ENCODE measurements at regions not wholly inside any gene's neighbourhood (a gene's known extent, or its start where the extent isn't known, plus 50 kb on each side); places are given as distances from the start of the nearest gene placed in this dataset.

DNA sequence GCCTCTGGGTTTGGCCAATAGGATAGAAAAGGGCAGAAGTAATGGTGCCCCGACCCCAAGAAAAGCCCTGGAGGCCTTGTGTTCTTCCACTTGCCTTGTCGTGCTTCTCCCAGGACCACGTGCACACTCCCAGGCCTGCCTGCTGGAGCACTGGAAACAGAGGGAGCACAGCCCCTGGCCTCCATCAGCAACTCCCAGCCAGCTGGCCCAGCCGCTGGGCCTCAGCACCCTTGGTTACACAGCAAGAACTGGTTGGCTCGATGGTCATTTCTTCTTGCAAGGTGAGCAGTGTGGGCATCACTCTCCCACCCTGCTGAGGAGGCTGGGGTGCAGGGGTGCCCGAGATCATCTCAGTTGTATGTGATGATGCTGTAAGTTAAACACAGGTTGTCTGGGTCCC lies 69.2 kb upstream of the CST7 start:
- no peak overlapping the region for H3K9ac ChIP-seq (ENCODE audit: insufficient read depth in 1 of 2, low read depth in 2 of 2, low read length in 2 of 2)
- FAIRE-seq: no peak
- no TSS peak for BruUV-seq (replicated peaks)
- in situ Hi-C loops (cut with MboI) (no loop called here), intact Hi-C loops (cut with micrococcal nuclease) (no loop called here)
- no peak for DNase-seq (ENCODE audit: extremely low read depth in 1 of 4, low spot score in 3 of 4)
- ChIA-PET POLR2A (no interaction called here), CTCF (ENCODE audit: low intra/inter-chr PET ratio) (no interaction called here)
- no peaks in the 10 kb centered on the region for H3K27me3 ChIP-seq (ENCODE audit: control insufficient read depth in 2 of 2, insufficient read depth in 2 of 2, low read length in 2 of 2)
- 0% methylated on average over 5 of the region's 6 CpGs for whole genome bisulfite sequencing (ENCODE audit: insufficient coverage, low coverage, missing lambda C conversion rate)
- no peak overlapping the region for H3K4me3 ChIP-seq
- no peaks in the 10 kb centered on the region for H3K9me1 ChIP-seq (ENCODE audit: control insufficient read depth, insufficient read depth, low read length)
- no peaks in the 10 kb centered on the region for H3K4me1 ChIP-seq (replicated peaks in 1 of 2; ENCODE audit: control insufficient read depth in 2 of 2, insufficient read depth in 2 of 2, low read length in 2 of 2)
- no peak overlapping the region for H2AFZ ChIP-seq (ENCODE audit: low read depth, low read length)
- no peak overlapping the region for H3K4me2 ChIP-seq (ENCODE audit: insufficient read depth, low read length)
- no peaks in the 10 kb centered on the region for H3K9me3 ChIP-seq (replicated peaks; ENCODE audit: control insufficient read depth, insufficient read depth, low read depth, low read length)
- no peak for ATAC-seq
- H3K36me3 ChIP-seq (ENCODE audit: control insufficient read depth, insufficient read depth, low read length): no peaks in the 10 kb centered on the region
- TF ChIP-seq BRF1 (IDR thresholded peaks at IDR 0.05; ENCODE audit: borderline replicate concordance, extremely low read depth, insufficient read length) (no peak), SNRNP70 (optimal IDR thresholded peaks at IDR 0.05; ENCODE audit: low read depth, low read length) (no peak), CBX2 (IDR thresholded peaks at IDR 0.05; ENCODE audit: insufficient read depth, low read length, poor library complexity, severe bottlenecking) (no peak), MCM3 (IDR thresholded peaks at IDR 0.05) (no peak), U2AF1 (optimal IDR thresholded peaks at IDR 0.05; ENCODE audit: low read depth, low read length) (no peak), KDM2B (CRISPR knock-in tag; IDR thresholded peaks at IDR 0.05) (no peak), PTBP1 (IDR thresholded peaks at IDR 0.05; ENCODE audit: low read depth, low read length) (no peak), KAT8 (IDR thresholded peaks at IDR 0.05; ENCODE audit: low read depth) (no peak)
- TF ChIP-seq, protein P1, sequence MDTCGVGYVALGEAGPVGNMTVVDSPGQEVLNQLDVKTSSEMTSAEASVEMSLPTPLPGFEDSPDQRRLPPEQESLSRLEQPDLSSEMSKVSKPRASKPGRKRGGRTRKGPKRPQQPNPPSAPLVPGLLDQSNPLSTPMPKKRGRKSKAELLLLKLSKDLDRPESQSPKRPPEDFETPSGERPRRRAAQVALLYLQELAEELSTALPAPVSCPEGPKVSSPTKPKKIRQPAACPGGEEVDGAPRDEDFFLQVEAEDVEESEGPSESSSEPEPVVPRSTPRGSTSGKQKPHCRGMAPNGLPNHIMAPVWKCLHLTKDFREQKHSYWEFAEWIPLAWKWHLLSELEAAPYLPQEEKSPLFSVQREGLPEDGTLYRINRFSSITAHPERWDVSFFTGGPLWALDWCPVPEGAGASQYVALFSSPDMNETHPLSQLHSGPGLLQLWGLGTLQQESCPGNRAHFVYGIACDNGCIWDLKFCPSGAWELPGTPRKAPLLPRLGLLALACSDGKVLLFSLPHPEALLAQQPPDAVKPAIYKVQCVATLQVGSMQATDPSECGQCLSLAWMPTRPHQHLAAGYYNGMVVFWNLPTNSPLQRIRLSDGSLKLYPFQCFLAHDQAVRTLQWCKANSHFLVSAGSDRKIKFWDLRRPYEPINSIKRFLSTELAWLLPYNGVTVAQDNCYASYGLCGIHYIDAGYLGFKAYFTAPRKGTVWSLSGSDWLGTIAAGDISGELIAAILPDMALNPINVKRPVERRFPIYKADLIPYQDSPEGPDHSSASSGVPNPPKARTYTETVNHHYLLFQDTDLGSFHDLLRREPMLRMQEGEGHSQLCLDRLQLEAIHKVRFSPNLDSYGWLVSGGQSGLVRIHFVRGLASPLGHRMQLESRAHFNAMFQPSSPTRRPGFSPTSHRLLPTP (IDR thresholded peaks at IDR 0.05; ENCODE audit: borderline replicate concordance, extremely low read depth, insufficient read length): no peak
- TF ChIP-seq, protein P2, sequence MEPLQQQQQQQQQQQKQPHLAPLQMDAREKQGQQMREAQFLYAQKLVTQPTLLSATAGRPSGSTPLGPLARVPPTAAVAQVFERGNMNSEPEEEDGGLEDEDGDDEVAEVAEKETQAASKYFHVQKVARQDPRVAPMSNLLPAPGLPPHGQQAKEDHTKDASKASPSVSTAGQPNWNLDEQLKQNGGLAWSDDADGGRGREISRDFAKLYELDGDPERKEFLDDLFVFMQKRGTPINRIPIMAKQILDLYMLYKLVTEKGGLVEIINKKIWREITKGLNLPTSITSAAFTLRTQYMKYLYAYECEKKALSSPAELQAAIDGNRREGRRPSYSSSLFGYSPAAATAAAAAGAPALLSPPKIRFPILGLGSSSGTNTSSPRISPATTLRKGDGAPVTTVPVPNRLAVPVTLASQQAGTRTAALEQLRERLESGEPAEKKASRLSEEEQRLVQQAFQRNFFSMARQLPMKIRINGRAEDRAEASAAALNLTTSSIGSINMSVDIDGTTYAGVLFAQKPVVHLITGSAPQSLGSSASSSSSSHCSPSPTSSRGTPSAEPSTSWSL (CRISPR knock-in tag; IDR thresholded peaks at IDR 0.05; ENCODE audit: borderline replicate concordance): no peak
- no peak overlapping the region for H3K27ac ChIP-seq (ENCODE audit: extremely low read depth, low read depth, low read length)
- H4K20me1 ChIP-seq (replicated peaks; ENCODE audit: control insufficient read depth, insufficient read depth, low read length): no peaks in the 10 kb centered on the region
- no peaks in the 10 kb centered on the region for H3K79me2 ChIP-seq (ENCODE audit: control insufficient read depth, insufficient read depth, low read length)
